NCI-H2196 treated with DMSO at 0.1 percent for 48 hours (cell line): ENCODE measurements at regions not wholly inside any gene's neighbourhood (a gene's known extent, or its start where the extent isn't known, plus 50 kb on each side); places are given as distances from the start of the nearest gene placed in this dataset.

Experiments used
- DNase-seq: peaks from one replicate; lab custom pipeline; 2025; ENCODE audit not compliant: unreplicated experiment; lab: John Stamatoyannopoulos, UW

DNA sequence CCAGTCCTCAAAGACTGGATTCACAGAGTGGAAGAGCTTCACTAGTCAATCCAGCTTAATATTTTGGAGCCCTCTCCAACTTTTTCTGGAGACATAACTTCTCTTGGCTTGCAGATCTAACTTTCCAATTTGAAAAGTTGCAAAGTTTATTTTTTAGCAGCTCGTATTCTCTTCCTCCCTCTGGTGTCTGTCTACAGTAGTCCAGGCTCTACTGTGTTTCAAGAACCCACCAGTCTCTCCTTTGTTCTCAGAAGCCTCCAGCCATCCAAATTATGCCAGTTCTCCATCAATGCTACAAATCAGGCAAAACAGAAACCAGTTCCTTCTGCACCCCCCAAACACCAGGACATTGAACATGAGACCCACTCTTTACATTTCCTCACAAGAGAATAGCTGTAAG lies 376.1 kb upstream of the OPRM1 start:
- DNase-seq = no peak

DNA sequence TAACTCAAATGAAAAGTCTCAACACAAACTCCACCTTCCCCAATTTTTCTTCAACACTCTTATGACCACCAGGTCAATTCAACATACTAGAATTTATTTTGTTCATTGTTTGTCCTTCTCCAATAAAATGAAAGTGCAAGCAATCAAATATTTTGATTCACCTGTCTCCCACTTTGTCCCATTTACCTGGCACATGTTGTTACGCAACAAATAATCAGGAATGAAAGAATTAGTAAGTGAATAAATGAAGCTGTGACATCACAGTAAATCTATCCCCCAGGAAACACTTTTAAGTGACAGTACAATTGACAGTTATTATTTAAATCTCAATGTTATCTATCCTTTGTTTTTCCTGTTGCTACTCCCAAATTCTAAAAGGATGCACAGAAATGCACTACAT lies 393.7 kb upstream of the OPRM1 start:
- no peak for DNase-seq

DNA sequence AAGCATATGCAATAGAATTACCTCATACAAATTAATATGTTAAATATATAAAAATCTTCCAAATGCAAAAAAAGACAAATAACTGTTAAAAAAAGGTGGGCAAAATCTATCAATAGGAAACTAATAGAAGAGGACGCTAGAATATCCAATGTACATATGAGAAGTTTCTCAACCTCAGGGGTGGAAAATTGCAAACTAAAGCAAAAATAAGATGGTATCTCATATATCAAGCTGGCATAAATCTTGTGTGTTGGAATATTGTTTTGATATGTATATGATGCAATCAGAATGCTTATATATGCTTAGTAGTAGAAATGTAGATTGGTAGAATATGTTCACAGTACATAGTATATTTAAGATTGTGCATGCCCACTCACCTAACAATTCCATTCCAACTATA lies 395.0 kb upstream of the OPRM1 start:
- no peak for DNase-seq

DNA sequence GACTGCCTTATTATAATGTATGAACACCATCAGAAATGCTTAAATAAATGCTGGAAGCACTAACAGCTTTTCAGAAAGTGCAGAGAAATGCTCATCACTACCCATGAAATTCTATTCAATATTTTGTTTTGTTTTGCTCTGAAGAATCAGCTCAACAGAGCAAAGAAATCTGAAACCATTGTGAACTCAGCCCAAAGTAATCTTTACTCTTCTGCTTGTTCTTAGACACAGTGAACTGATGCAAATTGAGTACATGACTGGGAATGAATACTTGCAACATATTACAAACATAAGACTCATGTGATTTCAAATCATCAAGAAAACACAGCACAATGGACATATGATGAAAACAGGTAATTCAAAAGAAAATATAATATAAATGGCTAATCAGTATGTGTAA lies 404.6 kb upstream of the OPRM1 start:
- no peak for DNase-seq

DNA sequence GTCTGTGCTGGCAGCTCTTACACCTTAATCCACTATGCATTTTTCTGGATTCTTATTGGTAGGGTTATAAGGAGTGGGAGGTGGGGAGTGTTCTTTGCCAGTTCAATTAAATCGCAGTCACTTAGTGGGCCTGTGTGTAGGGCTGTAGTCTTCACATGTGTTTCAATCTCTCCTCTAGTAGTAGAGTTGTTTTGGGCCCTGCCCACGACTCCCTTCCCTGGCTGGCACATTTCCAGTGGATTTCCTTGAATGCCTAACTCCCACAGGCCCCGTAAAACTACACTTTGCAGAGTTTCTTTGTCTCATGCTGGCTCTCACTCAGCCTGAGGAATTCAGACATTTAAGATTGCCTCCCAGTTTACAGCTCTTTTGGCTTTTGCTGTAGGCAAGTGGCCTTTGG lies 414.0 kb upstream of the OPRM1 start:
- no peak for DNase-seq

DNA sequence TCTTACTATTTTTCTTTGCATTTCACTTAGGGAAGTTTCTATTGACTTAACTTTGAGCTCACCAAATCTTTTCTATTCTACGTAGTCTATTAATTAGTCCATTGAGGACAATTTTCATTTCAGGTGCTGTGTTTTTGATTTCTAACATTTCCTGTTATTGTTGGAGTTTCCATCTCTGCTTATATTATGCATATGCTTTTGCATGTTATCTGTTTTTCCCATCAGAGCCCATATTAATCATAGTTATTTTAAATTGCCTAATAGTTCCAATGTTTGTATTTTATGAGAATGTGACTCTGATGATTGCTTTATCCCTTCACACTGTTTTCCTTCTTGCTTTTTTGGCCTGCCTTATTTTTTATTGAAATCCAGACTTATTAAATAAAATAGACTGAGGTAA lies 414.5 kb upstream of the OPRM1 start:
- no peak for DNase-seq

DNA sequence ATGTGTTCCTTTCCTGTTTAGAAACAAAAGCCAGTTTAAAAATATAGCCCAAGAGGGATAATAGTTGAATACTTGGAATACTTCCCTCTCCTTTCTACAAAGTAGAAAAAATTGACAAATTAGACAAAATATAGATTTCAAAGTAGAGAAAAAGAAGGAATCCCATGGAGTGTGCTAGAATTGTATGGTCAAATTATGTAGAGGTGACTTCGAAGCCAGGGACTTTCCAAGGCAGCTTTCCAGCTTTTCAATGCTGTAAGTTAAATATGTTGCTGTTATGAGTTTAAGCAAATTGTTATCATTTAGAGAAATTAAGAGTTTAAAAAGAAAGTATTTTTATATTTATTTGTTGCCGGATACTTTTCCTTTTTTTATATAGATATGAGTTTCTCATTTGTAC lies 415.5 kb upstream of the OPRM1 start:
- DNase-seq = no peak

DNA sequence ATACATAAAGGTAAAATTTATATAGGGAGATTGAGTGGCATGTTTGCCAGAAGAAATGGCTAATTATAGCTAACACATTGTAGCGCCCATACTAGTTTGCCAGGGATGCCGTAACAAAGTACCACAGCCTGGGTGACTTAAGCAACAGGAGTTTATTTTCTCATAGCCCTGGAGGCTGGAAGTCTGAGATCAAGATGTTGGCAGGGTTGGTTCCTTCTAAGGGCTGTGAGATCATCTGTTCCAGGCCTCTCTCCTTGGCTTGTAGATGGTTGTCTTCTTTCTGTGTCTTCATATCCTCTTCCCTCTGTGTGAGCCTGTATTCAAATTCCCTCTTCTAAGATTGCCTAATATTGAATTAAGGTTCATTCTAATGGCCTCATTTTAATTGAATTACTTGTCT lies 417.5 kb upstream of the OPRM1 start:
- DNase-seq = no peak

DNA sequence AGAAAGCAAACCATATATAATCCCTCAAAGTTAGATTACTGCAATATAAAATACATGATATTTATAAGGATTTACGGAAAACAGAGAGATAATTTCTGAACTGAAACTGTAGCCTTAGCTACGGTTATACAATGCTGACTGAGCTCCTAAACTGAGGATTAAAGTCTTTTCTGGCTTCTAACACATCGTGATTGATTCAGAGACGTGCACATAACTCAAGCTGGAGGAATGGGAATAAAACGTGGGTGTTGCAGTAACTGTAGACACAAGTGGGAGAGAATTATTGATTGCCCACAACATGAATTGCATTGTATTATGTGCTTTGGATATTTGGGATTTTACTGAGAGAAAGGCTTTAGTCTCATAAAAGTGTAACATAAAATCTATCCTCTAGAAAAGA lies 418.0 kb upstream of the OPRM1 start:
- DNase-seq = no peak

DNA sequence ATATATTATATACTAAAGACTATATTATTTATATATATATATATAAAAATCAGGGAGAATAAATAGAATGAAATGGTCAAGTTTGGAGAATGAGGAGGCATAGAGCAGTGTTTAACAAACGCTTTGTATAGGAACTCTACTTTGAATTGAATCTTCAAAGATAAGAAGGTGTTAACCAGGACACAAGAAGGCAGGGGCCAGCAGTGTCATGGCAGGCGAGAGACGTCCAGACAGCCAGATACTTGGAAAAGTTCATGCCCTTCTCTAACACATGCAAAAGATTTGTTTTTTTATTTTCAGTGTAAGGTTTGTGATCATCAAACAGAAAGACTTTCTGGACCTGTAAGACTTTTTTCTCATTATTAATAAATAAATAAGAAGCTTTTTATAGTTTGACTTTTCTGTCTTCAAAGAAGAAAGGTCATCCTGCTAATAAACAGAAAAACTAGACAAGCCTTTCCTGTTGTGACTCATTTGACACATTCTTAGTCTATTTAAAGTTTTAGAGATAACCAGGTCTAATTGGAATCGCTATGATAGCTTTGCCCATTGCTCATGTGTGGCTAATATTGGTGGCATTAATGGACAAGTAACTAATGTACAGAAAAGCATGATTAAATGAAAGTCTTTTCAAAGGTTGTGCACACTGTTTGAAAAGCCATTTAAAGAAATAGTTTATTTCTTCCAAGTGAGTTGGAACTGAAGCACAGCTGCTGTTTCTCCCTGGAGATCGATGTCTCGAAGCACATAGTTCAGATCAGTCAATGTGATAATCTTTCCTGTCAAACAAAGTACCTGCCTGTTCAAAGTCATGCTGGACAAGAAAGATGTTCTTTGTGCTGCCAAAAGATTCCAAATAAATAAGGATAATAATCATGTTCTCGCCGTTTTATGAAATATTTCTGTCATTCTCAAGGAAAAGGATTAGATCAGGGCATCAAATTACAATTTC lies 420.4 kb upstream of the OPRM1 start:
- DNase-seq = no peak

DNA sequence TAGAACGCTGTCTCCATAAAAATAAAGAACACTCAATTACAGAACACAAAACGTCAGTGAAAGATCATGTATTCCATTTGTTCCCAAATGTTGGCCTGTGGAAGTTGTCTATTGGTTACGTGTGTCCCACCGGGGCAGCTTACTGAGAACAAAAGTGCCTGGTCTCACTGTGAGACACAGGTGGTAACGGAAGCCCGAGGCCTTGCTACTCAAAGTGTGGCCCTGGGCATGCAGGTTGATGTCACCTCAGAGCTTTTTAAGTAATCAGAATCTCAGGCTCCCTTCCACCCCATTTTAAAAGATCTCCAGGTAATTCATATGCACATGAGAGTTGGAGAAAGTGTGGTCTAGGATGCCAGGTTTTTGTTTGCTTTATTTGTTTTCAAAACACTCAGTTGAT lies 422.5 kb upstream of the OPRM1 start:
- no peak for DNase-seq

DNA sequence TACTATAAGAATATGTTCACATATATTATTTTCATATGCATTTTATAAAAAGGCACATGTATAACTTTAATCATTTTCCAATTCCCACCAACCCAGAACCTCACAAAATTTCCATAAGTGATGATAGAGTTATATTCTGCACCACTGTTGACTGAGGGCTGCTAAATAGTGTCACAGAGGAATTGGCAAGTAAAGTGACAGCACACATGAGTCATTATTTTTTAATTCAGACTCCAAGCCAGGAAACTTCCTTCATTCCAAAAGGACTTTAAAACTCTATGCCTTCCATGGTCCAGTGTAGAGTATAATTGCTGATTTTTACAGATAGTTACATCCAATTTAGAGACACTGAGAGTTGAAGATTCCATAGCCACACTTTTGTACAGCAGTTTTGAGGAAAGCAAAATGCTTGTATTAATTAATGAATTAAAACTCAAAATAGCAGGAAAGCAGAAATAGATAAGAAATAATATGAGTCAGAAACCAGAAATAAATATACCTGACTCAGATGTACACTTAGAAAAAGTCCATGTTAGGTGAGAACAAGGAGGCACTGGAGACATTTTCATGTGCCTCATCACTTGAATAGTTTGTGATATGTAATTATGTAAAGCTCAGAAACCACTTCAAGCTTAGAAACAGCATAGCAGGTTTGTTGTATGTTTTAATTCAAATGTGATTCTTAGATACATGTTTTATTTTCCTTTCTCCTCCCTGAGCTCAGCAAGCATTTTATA lies 425.2 kb upstream of the OPRM1 start:
- no peak for DNase-seq

DNA sequence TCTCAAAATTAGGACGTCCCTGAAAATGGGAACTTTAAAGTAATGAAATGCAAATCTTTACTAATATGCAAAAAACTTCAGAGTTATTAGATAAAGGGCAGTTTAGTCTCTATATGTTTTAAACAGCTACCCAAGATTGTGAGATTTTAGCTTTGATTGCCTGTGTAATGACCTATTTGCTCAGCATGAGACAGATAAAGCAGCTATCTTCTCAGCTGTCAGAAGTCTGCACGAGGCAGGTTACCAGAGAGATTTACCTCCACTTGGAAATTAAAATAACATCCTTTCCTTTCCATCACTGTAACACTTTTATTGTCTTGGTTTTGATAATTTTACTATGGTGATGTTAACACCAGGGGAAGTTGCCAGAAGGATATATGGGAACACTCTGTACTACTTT lies 436.6 kb upstream of the OPRM1 start:
- no peak for DNase-seq

DNA sequence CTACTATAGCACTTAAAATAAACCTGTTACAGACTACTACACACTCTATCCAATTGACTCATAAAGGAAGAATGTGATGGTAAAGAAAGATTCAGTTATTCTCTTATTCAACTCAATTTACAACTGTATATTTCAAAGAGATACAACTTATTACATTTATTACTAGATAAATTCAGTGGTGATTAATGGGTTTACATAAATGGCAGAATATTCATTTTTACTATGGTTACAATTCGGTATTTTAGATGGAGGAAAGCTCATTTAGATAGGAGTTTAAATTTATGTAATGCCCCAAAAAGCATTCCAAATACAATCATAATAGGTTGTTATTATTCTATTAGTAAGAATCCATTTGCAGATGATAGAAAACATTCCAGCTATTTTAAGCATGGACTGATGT lies 439.1 kb upstream of the OPRM1 start:
- DNase-seq = no peak

DNA sequence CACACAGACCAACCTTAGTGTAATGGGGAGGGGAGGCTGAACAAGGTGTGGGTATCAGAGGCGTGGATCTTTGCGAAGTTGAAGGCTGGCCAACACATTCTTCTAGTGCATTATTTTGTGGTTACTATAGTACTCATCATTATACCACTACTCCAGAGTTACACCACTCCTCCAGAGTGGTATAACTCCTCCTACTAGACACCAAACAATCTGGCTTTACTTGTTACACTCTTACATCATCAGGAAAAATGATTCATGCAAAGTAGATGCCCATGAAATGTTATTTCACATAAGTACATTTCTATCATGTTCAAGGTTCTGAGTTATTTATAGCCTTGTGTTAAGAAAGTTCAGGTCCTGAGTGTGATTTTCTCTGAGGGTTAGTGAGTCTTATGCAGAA lies 443.1 kb upstream of the OPRM1 start:
- DNase-seq = no peak

DNA sequence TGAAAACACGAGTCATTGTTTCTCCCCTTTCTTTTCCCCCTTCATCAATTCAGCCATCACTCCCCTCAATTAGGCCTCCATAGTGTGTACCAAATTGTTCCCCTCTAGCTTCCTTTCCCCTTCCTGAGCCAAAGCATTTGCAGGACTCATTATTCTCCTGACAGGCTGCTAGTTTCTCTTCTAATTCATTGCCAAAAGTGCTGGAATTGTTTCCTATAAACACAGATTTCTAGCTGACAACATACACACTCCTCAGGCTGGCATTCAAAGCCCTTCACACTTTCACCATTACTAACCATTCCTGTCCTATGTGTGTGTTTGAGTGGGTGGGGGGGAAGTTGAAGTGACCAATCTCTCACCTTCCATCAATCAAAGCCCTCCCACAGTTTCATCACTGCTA lies 444.2 kb upstream of the OPRM1 start:
- DNase-seq = no peak

DNA sequence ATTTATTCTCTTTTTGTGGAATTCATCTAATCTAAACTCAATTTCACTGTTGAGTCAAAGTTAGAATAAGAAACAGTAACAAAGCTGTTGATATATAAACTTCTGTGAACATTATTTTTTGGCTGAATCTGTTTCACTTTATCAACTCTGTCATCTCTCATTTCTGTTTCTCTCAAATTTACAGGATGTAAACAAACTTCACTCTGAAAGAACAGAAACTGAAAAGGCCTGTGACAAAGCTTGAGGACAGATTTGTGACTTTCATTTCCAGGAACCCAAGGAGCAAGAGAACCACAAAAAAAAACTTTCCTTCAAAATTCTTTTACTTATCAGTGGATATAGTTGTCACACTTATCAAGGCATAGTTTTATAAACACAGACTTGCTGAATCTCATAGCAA lies 447.9 kb upstream of the OPRM1 start:
- DNase-seq = no peak

DNA sequence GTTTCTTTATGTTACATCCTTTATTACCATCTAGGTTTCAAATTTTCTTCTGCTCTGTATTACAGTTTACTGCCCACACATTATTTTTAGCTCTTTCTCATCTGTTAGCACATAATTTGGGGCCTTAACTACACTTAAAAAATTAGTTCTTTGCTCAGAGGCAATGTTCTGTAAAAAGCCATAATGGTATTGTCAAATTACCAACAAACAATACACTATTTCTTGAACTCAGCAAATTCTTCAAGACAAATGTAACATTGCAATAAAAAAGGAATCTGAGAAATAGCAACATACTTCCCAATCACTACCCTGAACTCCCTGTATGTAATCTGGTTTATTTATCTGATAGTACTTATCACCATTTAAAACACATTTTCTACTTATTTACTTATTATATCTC lies 448.6 kb upstream of the OPRM1 start:
- no peak for DNase-seq

DNA sequence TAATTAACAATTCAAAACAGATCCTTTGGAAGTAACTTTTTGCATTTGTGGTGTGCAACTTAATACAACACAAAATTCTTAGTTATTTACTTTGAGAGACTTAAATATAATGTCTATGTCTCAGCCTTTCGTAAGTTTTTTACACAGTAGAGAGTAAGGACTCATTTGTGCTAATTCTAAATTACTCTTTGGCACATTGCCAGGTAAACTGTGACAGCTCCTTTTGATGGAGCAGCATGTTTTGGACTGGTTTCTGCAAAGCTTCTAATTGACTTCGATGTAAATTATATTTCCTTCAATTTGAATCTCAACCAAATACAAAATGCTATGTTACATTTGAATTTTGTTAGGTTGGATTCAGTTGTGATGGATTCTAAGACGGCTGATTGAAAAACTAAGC lies 450.7 kb upstream of the OPRM1 start:
- no peak for DNase-seq

DNA sequence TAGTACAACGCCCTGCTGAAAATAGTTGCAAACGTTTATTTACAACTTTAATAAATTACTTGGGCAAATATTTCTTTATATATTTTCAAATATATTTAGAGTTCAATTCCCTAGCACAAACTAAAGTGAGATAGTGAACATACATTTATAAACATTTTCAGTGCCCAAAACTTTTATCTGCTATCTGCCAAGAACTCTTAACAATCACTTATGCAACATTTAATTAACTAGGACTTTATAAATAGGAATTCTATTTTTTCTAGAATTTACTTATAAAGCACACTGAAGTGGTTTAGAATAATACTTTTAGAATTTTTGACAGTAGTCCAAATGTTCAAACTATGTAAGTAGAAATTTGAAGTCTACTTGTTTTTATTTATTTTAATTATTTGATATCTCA lies 452.6 kb upstream of the RGS17 start:
- no peak for DNase-seq

DNA sequence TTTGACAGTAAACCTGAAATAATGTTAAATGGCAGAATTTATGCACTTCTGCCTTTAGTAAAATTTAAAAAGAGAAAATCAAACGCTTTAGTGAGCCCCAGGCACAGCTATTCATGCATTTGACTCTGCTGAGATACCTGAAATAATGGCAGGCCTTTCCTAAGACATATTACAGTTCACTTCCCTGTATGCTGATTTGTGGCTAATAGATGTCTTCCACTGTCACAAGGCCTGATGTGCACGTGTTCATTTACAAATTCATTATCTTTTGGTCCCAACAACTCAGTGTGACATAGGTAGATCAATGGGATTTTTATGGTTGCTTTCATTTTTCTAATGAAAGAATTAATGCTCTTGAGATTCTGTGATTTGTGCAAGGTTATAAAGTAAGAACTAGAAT lies 449.7 kb upstream of the RGS17 start:
- no peak for DNase-seq

DNA sequence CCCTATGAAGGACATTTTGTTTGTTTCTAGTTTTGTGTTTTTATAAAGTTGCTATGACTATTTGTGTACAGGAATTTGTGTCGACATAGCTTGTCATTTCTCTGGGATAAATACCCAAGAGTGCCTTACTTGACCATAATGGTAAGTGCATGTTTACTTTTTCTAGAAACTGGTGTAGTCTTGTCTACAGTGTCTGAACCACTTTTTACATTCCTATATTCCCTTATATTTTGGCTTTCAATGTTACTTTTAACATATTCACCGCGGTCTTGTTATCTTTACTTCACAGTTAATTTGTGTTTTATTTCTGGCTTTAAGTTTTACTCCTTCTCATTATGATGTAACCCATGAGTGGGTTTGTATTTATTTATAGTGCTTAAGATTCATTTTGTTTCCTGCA lies 444.4 kb upstream of the RGS17 start:
- no peak for DNase-seq

DNA sequence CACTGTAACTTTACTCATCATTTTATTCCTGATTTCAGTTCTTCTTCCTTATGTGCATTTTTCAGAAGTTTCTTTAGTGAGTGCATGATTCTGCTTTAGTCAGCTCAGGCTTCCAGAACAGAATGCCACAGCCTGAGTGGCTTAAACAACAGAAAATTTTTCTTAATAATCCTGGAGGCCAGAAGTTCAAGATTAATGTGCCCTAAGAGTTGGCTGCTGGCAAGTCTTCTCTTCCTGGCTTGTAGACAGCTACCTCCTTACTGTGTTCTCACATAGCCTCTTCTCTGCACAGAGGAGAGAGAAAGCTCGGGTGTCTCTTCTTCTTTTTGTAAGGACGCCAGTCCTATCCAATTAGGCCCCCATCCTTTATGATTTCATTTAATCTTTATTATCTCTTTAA lies 443.1 kb upstream of the RGS17 start:
- no peak for DNase-seq
